ENCODE measurements at regions not wholly inside any gene's neighbourhood (a gene's known extent, or its start where the extent isn't known, plus 50 kb on each side); places are given as distances from the start of the nearest gene placed in this dataset.
A peak's percentile ranks its signal among the peaks of the same experiment; 100 is the strongest.

DNA sequence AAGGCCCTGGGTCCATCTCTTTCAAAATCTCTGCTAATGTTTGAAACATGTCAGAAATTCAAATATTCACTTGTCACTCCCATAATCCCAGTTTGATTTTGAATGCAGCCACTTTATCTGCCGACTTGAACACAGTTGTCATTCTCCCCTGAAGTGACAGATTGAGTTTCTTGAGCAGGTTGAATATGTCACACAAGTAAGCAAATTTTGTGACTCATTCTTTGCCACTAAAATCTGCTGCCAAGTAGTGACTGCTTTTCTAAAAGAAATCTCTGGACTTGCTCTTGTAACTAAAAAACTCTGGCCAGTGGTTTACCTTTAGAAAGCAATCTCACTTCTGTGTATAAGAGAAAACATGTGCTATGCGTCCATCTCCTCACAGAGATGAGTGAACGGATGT, 357.1 kb downstream of the LMO7 start:
- DNase-seq (ENCODE audit: insufficient read length, low spot score) = no peak
- TF ChIP-seq, protein P1, sequence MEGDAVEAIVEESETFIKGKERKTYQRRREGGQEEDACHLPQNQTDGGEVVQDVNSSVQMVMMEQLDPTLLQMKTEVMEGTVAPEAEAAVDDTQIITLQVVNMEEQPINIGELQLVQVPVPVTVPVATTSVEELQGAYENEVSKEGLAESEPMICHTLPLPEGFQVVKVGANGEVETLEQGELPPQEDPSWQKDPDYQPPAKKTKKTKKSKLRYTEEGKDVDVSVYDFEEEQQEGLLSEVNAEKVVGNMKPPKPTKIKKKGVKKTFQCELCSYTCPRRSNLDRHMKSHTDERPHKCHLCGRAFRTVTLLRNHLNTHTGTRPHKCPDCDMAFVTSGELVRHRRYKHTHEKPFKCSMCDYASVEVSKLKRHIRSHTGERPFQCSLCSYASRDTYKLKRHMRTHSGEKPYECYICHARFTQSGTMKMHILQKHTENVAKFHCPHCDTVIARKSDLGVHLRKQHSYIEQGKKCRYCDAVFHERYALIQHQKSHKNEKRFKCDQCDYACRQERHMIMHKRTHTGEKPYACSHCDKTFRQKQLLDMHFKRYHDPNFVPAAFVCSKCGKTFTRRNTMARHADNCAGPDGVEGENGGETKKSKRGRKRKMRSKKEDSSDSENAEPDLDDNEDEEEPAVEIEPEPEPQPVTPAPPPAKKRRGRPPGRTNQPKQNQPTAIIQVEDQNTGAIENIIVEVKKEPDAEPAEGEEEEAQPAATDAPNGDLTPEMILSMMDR (IDR thresholded peaks at IDR 0.05; ENCODE audit: insufficient read depth, missing control alignments) = no peak
- no peak for FAIRE-seq

- FAIRE-seq = peak; percentile 69
These were observed 350.7 kb downstream of the LMO7 start for GRCh38 chr13:75986818-75987217.

GRCh38 chr13:75985132-75985531, 349.0 kb downstream of the LMO7 start:
- FAIRE-seq (no peak), DNase-seq (ENCODE audit: insufficient read length, low spot score) (no peak)
- TF ChIP-seq, protein P1 (IDR thresholded peaks at IDR 0.05; ENCODE audit: insufficient read depth, missing control alignments) = no peak

More at GRCh38 chr13:75986818-75987217, 350.7 kb downstream of the LMO7 start:
- TF ChIP-seq, protein P1 (IDR thresholded peaks at IDR 0.05; ENCODE audit: insufficient read depth, missing control alignments) = no peak
- no peak for DNase-seq (ENCODE audit: insufficient read length, low spot score)

GRCh38 chr13:75978818-75979217, 342.7 kb downstream of the LMO7 start:
- TF ChIP-seq, protein P1 (IDR thresholded peaks at IDR 0.05; ENCODE audit: insufficient read depth, missing control alignments) = no peak
- no peak for FAIRE-seq
- no peak for DNase-seq (ENCODE audit: insufficient read length, low spot score)

DNA sequence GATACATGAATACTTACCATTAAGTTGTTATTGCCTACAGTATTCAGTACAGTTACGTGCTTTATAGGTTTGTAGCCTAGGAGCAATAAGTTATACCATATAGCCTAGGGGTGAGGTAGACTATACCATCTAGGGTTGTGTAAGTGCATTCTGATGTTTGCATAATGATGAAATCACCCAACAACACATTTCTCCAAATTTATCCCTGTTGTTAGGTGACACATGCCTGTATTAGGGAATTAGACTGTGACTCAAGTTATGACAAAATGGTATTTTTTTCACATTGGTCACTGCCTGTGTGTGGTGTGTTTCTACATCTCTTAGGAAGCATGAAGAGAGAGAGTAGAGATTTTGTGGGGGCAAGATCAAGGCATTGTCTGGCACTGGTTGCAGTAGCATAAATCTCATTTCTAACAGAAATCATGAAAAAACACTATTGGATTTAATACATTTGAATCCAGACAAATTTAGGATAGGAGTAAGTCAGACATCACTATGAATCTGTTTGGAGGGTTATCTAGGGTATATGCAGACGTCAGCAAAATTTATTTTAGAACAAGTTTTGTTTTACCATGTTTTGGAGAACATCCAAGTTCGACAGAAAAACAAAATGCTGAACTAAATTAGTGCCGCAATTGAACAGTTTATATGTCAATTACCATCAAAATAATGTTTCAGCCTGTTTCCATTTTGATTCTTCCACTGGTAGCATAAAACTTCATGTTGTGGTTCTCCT, 332.1 kb downstream of the LMO7 start:
- no peak for DNase-seq (ENCODE audit: insufficient read length, low spot score)
- no peak for FAIRE-seq

DNA sequence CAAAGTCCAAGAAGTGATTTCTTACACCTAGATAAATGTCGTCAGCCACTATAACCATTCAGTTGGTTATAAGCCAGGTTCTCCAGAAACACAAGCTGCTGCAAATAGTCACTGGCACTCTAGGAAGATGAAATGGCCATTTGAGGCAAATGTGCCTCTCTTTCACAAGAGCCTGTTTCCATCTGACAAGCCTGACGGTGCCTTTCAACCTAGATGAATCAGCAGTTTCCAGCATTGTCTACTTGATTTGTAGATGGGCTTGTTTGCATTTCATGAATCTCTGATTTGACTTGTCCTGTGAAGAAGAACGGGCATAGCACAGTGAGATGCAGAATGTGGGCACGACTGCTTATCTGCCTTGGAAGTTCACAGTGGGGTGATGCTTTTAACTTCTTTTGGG, 327.2 kb downstream of the LMO7 start:
- TF ChIP-seq, protein P1 (IDR thresholded peaks at IDR 0.05; ENCODE audit: insufficient read depth, missing control alignments) = no peak
- DNase-seq (ENCODE audit: insufficient read length, low spot score) = no peak
- no peak for FAIRE-seq

More for the DNA sequence above, 332.1 kb downstream of the LMO7 start:
- TF ChIP-seq, protein P1 (IDR thresholded peaks at IDR 0.05; ENCODE audit: insufficient read depth, missing control alignments) = no peak

GRCh38 chr13:75961911-75962310, 325.8 kb downstream of the LMO7 start:
- DNase-seq (ENCODE audit: insufficient read length, low spot score) = no peak
- FAIRE-seq = no peak
- TF ChIP-seq, protein P1 (IDR thresholded peaks at IDR 0.05; ENCODE audit: insufficient read depth, missing control alignments) = no peak
